ENCODE measurements at regions not wholly inside any gene's neighbourhood (a gene's known extent, or its start where the extent isn't known, plus 50 kb on each side); places are given as distances from the start of the nearest gene placed in this dataset.

GRCh38 chr2:59540864-59541263 is 1012.6 kb downstream of the BCL11A start:
- Histone ChIP-seq H3K4me2 (ENCODE audit: low read length) (no peak overlapping the region), H3K9me2 (ENCODE audit: low read depth, low read length) (no peaks in the 10 kb centered on the region), H3K4me1 (ENCODE audit: insufficient read depth, low read length, severe bottlenecking) (no peaks in the 10 kb centered on the region), H3K27ac (ENCODE audit: low read depth, low read length, poor library complexity, severe bottlenecking) (no peak overlapping the region), H3K27me3 (ENCODE audit: insufficient read depth, low read length) (no peaks in the 10 kb centered on the region), H3K9me3 (ENCODE audit: low read length) (no peaks in the 10 kb centered on the region), H2AFZ (ENCODE audit: low read length) (no peak overlapping the region), H3K36me3 (ENCODE audit: insufficient read depth, low read length) (no peaks in the 10 kb centered on the region), H4K20me1 (ENCODE audit: insufficient read depth, low read length) (no peaks in the 10 kb centered on the region), H3K79me2 (ENCODE audit: insufficient read depth, low read length) (no peaks in the 10 kb centered on the region), H3F3A (ENCODE audit: insufficient read depth, low read length) (no peaks in the 10 kb centered on the region), H3K9ac (ENCODE audit: low read length) (no peak overlapping the region), H3K4me3 (ENCODE audit: low read depth, low read length, poor library complexity, severe bottlenecking) (no peak overlapping the region)
- TF ChIP-seq EZH2 (IDR thresholded peaks at IDR 0.05; ENCODE audit: borderline replicate concordance, low read length): no peak
- no peak for TF ChIP-seq CTCF (IDR thresholded peaks at IDR 0.05; ENCODE audit: low read length)

- Histone ChIP-seq H3K4me2 (ENCODE audit: low read length) (no peak overlapping the region), H3K36me3 (ENCODE audit: insufficient read depth, low read length) (no peaks in the 10 kb centered on the region), H3K9me3 (ENCODE audit: low read length) (no peaks in the 10 kb centered on the region), H3K9ac (ENCODE audit: low read length) (no peak overlapping the region), H2AFZ (ENCODE audit: low read length) (no peak overlapping the region), H3F3A (ENCODE audit: insufficient read depth, low read length) (no peaks in the 10 kb centered on the region), H4K20me1 (ENCODE audit: insufficient read depth, low read length) (no peaks in the 10 kb centered on the region), H3K27ac (ENCODE audit: low read depth, low read length, poor library complexity, severe bottlenecking) (no peak overlapping the region), H3K4me1 (ENCODE audit: insufficient read depth, low read length, severe bottlenecking) (no peaks in the 10 kb centered on the region), H3K27me3 (ENCODE audit: insufficient read depth, low read length) (no peaks in the 10 kb centered on the region), H3K9me2 (ENCODE audit: low read depth, low read length) (no peaks in the 10 kb centered on the region), H3K79me2 (ENCODE audit: insufficient read depth, low read length) (no peaks in the 10 kb centered on the region), H3K4me3 (ENCODE audit: low read depth, low read length, poor library complexity, severe bottlenecking) (no peak overlapping the region)
- TF ChIP-seq EZH2 (IDR thresholded peaks at IDR 0.05; ENCODE audit: borderline replicate concordance, low read length) (no peak), CTCF (IDR thresholded peaks at IDR 0.05; ENCODE audit: low read length) (no peak)
These were observed 1015.0 kb downstream of the BCL11A start for GRCh38 chr2:59538398-59538911.

GRCh38 chr2:59532808-59533207 is 1020.6 kb downstream of the BCL11A start:
- Histone ChIP-seq H3K27ac (ENCODE audit: low read depth, low read length, poor library complexity, severe bottlenecking) (no peak overlapping the region), H3K4me3 (ENCODE audit: low read depth, low read length, poor library complexity, severe bottlenecking) (no peak overlapping the region), H3K27me3 (ENCODE audit: insufficient read depth, low read length) (no peaks in the 10 kb centered on the region), H3K79me2 (ENCODE audit: insufficient read depth, low read length) (no peaks in the 10 kb centered on the region), H3K4me1 (ENCODE audit: insufficient read depth, low read length, severe bottlenecking) (no peaks in the 10 kb centered on the region), H4K20me1 (ENCODE audit: insufficient read depth, low read length) (no peaks in the 10 kb centered on the region), H3K9me2 (ENCODE audit: low read depth, low read length) (no peaks in the 10 kb centered on the region), H3K9me3 (ENCODE audit: low read length) (no peaks in the 10 kb centered on the region), H3K36me3 (ENCODE audit: insufficient read depth, low read length) (no peaks in the 10 kb centered on the region), H3K9ac (ENCODE audit: low read length) (no peak overlapping the region), H3K4me2 (ENCODE audit: low read length) (no peak overlapping the region), H2AFZ (ENCODE audit: low read length) (no peak overlapping the region), H3F3A (ENCODE audit: insufficient read depth, low read length) (no peaks in the 10 kb centered on the region)
- TF ChIP-seq CTCF (IDR thresholded peaks at IDR 0.05; ENCODE audit: low read length) (no peak), EZH2 (IDR thresholded peaks at IDR 0.05; ENCODE audit: borderline replicate concordance, low read length) (no peak)

All from OCI-LY1 (cell line).